ENCODE measurements at regions not wholly inside any gene's neighbourhood (a gene's known extent, or its start where the extent isn't known, plus 50 kb on each side); places are given as distances from the start of the nearest gene placed in this dataset.

DNA sequence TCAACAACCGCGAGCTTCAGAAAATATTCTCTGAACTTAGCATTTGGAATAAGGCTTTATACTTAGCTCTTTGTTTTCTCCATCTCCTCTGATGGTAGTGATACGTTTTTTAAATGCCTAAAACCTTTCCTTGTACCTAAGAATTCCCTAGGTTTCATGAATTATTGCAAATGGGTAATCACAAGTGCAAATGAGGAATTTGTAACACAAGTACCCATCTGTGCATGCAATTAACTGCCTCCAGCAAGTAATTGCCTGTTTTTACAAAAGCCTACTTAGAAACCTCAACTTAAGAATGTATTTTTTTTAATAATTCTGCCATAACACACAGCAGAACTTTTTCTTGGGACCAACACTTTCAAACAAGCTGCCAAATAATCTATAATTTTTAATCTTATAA is 149.2 kb downstream of the PHLDA1 start:
- no peak overlapping the region for H3K4me3 ChIP-seq (ENCODE audit: low read depth, low read length)
- TF ChIP-seq, protein P1, sequence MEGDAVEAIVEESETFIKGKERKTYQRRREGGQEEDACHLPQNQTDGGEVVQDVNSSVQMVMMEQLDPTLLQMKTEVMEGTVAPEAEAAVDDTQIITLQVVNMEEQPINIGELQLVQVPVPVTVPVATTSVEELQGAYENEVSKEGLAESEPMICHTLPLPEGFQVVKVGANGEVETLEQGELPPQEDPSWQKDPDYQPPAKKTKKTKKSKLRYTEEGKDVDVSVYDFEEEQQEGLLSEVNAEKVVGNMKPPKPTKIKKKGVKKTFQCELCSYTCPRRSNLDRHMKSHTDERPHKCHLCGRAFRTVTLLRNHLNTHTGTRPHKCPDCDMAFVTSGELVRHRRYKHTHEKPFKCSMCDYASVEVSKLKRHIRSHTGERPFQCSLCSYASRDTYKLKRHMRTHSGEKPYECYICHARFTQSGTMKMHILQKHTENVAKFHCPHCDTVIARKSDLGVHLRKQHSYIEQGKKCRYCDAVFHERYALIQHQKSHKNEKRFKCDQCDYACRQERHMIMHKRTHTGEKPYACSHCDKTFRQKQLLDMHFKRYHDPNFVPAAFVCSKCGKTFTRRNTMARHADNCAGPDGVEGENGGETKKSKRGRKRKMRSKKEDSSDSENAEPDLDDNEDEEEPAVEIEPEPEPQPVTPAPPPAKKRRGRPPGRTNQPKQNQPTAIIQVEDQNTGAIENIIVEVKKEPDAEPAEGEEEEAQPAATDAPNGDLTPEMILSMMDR (conservative IDR thresholded peaks at IDR 0.05; ENCODE audit: low read depth, low read length), result no peak

DNA sequence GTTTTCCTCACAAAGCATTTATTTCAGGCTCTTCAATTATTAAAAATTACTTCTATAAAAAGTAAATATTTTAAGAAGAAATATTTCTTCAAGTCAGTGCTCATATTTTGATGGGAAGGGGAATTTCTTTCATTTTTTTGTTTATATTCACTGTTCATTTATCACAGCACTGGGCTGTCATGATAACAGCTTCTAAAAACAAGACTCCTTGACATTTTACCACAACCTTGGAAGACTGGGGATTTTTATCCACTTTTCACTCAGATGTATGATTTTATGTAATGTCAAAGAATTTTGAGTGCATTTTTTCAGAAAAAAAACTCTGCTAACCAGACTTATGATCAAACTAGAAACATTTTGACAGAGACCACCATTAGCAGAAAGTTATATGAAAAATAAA is 149.7 kb downstream of the PHLDA1 start:
- no peak for DNase-seq (ENCODE audit: low read depth)
- H3K4me3 ChIP-seq (ENCODE audit: low read depth, low read length), result no peak overlapping the region
- TF ChIP-seq, protein P1 (conservative IDR thresholded peaks at IDR 0.05; ENCODE audit: low read depth, low read length), result no peak

More for the DNA sequence above, 149.2 kb downstream of the PHLDA1 start:
- DNase-seq (ENCODE audit: low read depth), result no peak

DNA sequence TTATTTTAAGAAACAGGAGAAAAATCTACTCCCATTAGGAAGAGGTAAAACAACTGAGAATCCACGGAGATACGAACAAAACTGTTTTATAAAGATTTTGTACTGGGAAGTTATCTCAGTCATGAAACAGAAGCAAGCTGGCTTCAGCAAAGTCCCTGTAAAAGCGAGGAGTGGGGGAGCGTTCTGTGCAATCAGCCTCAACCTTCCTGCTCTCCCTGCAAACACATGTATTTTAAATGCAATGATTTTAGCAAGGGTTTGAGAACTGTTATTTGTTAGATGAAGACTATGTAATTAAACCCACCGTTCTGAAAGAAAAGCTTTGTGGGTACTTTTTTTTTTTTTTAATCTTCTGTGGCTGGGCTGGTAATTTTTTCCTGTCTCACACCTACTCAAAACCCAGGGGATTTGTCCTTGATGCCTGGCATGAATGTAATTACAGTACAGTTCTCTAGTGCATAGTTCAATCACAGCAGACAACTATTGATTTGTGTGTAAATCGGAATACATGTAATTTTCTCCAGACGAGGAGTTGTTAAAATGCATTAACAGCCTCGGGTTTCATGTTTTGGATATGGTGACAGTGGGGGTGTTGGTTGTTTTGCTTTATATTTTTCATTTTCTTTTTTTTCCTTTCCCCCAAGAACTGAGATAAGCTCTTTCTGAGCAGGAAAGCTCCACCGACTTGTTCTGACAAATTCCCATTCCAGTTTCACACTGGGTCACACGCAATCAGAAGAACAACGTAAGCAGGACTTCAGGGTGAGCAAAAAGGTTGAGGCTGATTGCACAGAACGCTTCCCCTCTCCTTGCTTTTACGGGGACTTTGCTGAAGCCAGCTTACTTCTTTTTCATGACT is 153.6 kb downstream of the PHLDA1 start:
- DNase-seq (ENCODE audit: low read depth), result no peak
- H3K4me3 ChIP-seq (ENCODE audit: low read depth, low read length), result no peak overlapping the region
- TF ChIP-seq, protein P1 (conservative IDR thresholded peaks at IDR 0.05; ENCODE audit: low read depth, low read length), result no peak

DNA sequence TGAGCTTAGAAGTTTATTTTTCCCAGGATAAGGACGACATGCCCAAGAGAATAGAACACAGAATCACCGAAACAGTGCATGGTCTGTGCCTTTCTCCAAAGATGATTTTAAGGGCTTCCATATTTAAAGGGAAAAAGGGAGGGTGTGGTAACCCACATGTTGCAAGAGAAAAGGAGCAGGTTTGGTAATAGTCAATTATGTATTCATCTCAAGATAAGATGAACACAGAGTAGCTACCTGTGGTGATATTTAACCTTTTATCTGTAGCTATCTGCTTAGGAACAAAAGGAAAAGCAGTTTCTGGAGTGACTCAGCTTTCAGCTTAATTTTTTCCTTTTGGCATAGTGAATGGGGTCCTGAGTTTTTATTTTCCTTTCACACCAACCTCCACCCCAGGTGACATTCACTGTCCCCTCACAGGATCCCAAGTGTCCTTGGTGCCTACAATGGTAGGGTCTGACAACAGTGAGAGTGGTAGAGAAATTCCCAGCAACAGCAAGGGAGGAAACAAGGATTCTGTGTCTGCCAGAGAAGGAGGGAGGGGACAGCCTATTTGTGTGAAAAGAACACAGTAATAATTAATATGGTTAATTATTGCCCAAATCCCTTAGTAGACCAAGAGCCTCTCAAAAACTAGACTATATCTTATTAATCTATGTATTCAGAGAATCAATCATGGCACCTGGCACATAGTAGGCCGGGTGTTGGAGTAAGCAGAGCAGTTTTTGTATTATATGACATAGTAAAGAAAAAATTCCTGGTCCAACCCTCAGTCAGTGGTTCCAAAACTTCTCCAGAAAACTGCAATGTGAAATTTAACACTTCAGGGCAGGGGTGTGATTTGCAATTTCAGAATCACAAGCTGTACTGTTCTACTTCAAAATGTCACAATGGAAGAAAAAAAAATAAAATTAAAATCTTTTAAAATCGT is 154.5 kb downstream of the PHLDA1 start:
- TF ChIP-seq, protein P1 (conservative IDR thresholded peaks at IDR 0.05; ENCODE audit: low read depth, low read length), result no peak
- DNase-seq (ENCODE audit: low read depth), result no peak
- H3K4me3 ChIP-seq (ENCODE audit: low read depth, low read length), result no peak overlapping the region

DNA sequence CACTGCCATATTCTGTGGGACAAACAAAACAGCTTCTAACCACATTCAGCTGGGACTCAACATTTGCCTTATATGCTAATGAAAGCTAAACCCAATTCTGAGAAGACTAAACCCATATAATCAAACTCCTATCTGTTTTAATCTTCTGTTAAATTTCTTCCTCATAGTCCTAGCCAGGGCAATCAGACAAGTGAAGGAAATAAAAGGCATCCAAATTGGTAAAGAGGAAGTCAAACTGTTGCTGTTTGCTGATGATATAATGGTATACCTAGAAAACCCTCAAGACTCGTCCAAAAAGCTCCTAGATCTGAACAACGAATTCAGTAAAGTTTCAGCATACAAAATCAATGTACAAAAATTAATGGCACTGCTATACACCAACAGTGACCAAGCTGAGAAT is 157.1 kb downstream of the PHLDA1 start:
- TF ChIP-seq, protein P1 (conservative IDR thresholded peaks at IDR 0.05; ENCODE audit: low read depth, low read length), result no peak
- no peak overlapping the region for H3K4me3 ChIP-seq (ENCODE audit: low read depth, low read length)

DNA sequence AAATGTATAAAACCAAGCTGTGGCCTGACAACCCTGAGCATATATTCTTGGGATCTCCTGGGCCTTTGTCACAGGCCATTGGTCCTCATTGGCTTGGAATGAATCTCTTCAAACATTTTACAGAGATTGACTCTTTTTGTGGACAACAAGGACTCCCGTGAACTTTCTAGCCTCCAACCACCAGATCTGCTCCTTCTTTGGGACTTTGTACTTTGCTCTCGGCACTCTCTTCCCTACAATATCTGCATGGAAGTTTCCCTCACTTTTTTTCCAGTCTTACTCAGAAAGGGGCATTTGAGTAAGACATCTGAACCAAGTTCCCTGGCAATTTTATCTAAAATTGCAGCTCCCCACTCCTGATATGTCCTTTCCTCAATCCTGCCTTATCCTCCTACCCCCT is 158.8 kb downstream of the PHLDA1 start:
- TF ChIP-seq, protein P1 (conservative IDR thresholded peaks at IDR 0.05; ENCODE audit: low read depth, low read length), result no peak
- H3K4me3 ChIP-seq (ENCODE audit: low read depth, low read length), result no peak overlapping the region
- no peak for DNase-seq (ENCODE audit: low read depth)

More for the DNA sequence above, 157.1 kb downstream of the PHLDA1 start:
- DNase-seq (ENCODE audit: low read depth), result no peak
